H1 (cell line): ENCODE measurements at regions not wholly inside any gene's neighbourhood (a gene's known extent, or its start where the extent isn't known, plus 50 kb on each side); places are given as distances from the start of the nearest gene placed in this dataset.

Source experiments
- CHD1 ChIP-seq: IDR thresholded peaks from 2 replicates; pipeline ENCODE4 v1.6.1; 2012; ENCODE audit warnings: low read depth, low read length, improper control_type of control experiment
- CREB1 ChIP-seq: IDR thresholded peaks from 2 replicates; pipeline ENCODE4 v1.6.1; 2012; ENCODE audit warnings: inconsistent platforms
- EGR1 ChIP-seq: IDR thresholded peaks from 2 replicates; pipeline ENCODE4 v1.6.1; 2011; ENCODE audit warnings: low read depth, low read length, borderline replicate concordance
- EZH2 ChIP-seq: fragments of 200-600 bp; sonication (generic); IDR thresholded peaks from 2 replicates; pipeline ENCODE4 v1.7.1; 2012; ENCODE audit warnings: low read depth, mild to moderate bottlenecking, moderate library complexity, low read length, inconsistent platforms; ENCODE audit not compliant: severe bottlenecking
- HDAC6 ChIP-seq: IDR thresholded peaks from one replicate; pipeline ENCODE4 v1.7.1; 2012; ENCODE audit warnings: low read depth, mild to moderate bottlenecking, inconsistent platforms, low read length, moderate library complexity
- POLR2AphosphoS5 ChIP-seq: IDR thresholded peaks from 2 replicates; pipeline ENCODE4 v1.6.1; 2011; ENCODE audit warnings: low read depth, low read length
- RAD21 ChIP-seq, 2 experiments: IDR thresholded peaks in 1 of 2; conservative IDR thresholded peaks in 1 of 2; 2 replicates each; pipeline ENCODE4 v1.6.1; 2011; ENCODE audit warnings: low read depth in 2 of 2, low read length in 2 of 2, improper control_type of control experiment in 1 of 2, inconsistent platforms in 1 of 2, mild to moderate bottlenecking in 1 of 2, moderate library complexity in 1 of 2
- SP2 ChIP-seq: IDR thresholded peaks from 2 replicates; pipeline ENCODE4 v1.6.1; 2012; ENCODE audit warnings: mild to moderate bottlenecking, low read length, inconsistent platforms
- YY1 ChIP-seq: IDR thresholded peaks from 2 replicates; pipeline ENCODE4 v1.6.1; 2011; ENCODE audit warnings: low read depth, mild to moderate bottlenecking, low read length
- TF ChIP-seq, protein P1 (sequence below), 3 experiments: IDR thresholded peaks; 1 replicate in 2 of 3; 2 replicates in 1 of 3; pipeline versions ENCODE4 v1.5.1 to v1.6.1; 2011; ENCODE audit warnings: low read length in 3 of 3, mild to moderate bottlenecking in 3 of 3, inconsistent platforms in 2 of 3, low read depth in 1 of 3, moderate library complexity in 1 of 3; ENCODE audit not compliant: insufficient read depth in 1 of 3; ENCODE audit errors: control extremely low read depth in 1 of 3

DNA sequence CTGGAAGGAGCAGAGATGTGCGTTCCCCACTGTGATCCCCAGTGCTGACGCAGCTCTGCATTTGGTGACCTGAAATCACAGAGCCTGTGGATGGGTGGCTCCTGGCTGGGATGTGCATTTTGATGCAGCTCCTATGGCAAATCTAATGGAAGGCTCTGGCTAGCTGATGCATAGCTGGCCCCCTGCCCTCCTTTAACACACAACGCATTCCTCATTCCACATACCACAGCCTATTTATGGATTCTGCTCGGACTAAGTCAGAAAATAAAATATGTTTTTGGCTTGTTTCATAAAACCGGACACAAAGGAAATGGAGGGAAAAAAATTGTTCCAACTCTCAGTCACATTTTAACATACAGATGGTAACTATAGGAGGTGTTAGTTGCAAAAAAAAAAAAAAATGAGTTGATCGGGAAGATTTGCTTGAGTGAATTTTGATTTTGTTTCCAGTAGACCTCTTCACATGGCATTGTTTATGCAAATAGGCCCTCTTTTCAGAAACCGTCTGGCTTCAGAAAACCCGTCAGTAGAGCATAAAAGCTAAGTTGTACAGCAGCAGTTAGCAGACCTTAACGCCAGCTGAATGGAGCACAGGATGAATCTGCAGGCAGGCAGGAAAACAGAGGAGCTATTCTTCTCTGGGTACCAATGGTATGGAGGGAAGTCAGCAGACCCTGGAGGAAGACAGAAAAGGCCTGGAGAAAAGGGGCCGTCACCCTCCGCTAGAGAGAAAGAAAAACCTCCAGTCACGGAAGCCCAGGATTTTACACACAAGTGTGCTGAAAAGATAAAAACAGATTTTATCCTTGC is 215.4 kb downstream of the HDGFL1 start:
- TF ChIP-seq, protein P1, sequence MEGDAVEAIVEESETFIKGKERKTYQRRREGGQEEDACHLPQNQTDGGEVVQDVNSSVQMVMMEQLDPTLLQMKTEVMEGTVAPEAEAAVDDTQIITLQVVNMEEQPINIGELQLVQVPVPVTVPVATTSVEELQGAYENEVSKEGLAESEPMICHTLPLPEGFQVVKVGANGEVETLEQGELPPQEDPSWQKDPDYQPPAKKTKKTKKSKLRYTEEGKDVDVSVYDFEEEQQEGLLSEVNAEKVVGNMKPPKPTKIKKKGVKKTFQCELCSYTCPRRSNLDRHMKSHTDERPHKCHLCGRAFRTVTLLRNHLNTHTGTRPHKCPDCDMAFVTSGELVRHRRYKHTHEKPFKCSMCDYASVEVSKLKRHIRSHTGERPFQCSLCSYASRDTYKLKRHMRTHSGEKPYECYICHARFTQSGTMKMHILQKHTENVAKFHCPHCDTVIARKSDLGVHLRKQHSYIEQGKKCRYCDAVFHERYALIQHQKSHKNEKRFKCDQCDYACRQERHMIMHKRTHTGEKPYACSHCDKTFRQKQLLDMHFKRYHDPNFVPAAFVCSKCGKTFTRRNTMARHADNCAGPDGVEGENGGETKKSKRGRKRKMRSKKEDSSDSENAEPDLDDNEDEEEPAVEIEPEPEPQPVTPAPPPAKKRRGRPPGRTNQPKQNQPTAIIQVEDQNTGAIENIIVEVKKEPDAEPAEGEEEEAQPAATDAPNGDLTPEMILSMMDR (IDR thresholded peaks at IDR 0.05; ENCODE audit: control extremely low read depth in 1 of 3, insufficient read depth in 1 of 3, low read depth in 1 of 3, low read length in 3 of 3) = no peak
- no peak for TF ChIP-seq POLR2AphosphoS5
- TF ChIP-seq SP2 = no peak
- TF ChIP-seq HDAC6 = no peak
- no peak for TF ChIP-seq CHD1
- no peak for TF ChIP-seq CREB1
- TF ChIP-seq RAD21 (IDR thresholded peaks at IDR 0.05 in 1 of 2, conservative IDR thresholded peaks at IDR 0.05 in 1 of 2; ENCODE audit: low read depth in 2 of 2, low read length in 2 of 2) = no peak
- TF ChIP-seq EGR1 = no peak
- no peak for TF ChIP-seq YY1
- TF ChIP-seq EZH2 = no peak
